ENCODE measurements at regions not wholly inside any gene's neighbourhood (a gene's known extent, or its start where the extent isn't known, plus 50 kb on each side); places are given as distances from the start of the nearest gene placed in this dataset.

GRCh38 chr20:8951164-8951563, 117.7 kb upstream of the PLCB4 start:
- POLR2A ChIA-PET, result no interaction called here
- no peak for ATAC-seq
- no peak for TF ChIP-seq AR (CRISPR knock-in tag; IDR thresholded peaks at IDR 0.05)
- no peaks in the 10 kb centered on the region for H3K9me3 Mint-ChIP-seq
- no peak for DNase-seq (ENCODE audit: low spot score)
- no peaks in the 10 kb centered on the region for H3K27me3 Mint-ChIP-seq (ENCODE audit: low read depth)
- CTCF ChIA-PET, result no interaction called here
- H3K4me1 Mint-ChIP-seq, result 0 out of 2 replicates have a peak, but pooled peaks cover 3% of the 10 kb centered on the region
- no peaks in the 10 kb centered on the region for H3K36me3 Mint-ChIP-seq
- H3K4me3 Mint-ChIP-seq, result no peak overlapping the region
- no peak overlapping the region for H3K27ac Mint-ChIP-seq

- DNase-seq (ENCODE audit: low spot score) (no peak), ATAC-seq (no peak)
- Mint-ChIP-seq H3K27ac (no peak overlapping the region), H3K4me1 (0 out of 2 replicates have a peak, but pooled peaks cover 3% of the 10 kb centered on the region), H3K36me3 (no peaks in the 10 kb centered on the region), H3K9me3 (no peaks in the 10 kb centered on the region), H3K27me3 (ENCODE audit: low read depth) (no peaks in the 10 kb centered on the region), H3K4me3 (no peak overlapping the region)
- POLR2A ChIA-PET, result no interaction called here
- TF ChIP-seq ETV6 (CRISPR knock-in tag; IDR thresholded peaks at IDR 0.05) (no peak), ZSCAN18 (CRISPR knock-in tag; IDR thresholded peaks at IDR 0.05) (no peak), CREB1 (CRISPR knock-in tag; IDR thresholded peaks at IDR 0.05) (no peak)
- CTCF ChIA-PET, result interaction anchor here (1.4 to 1.5 kb wide), 2 partner anchors 9 to 441 kb away, joined by 3 read pairs; no protein-coding TSS in a partner anchor
These were observed 116.2 kb upstream of the PLCB4 start for GRCh38 chr20:8952721-8953120.

- ATAC-seq (peak; percentile 88), DNase-seq (ENCODE audit: low spot score) (peak; percentile 14)
- no peak for TF ChIP-seq KAT7 (CRISPR knock-in tag; IDR thresholded peaks at IDR 0.05; ENCODE audit: borderline replicate concordance)
- TF ChIP-seq CREM (CRISPR knock-in tag; IDR thresholded peaks at IDR 0.05), result no peak
- no peak for TF ChIP-seq TEAD1 (CRISPR knock-in tag; IDR thresholded peaks at IDR 0.05)
- no peak for TF ChIP-seq HMGXB4 (CRISPR knock-in tag; IDR thresholded peaks at IDR 0.05)
- no peak for TF ChIP-seq SMAD3 (CRISPR knock-in tag; IDR thresholded peaks at IDR 0.05; ENCODE audit: borderline replicate concordance)
- no peak for TF ChIP-seq NFYB (CRISPR knock-in tag; conservative IDR thresholded peaks at IDR 0.05; ENCODE audit: low read depth)
- TF ChIP-seq AR (CRISPR knock-in tag; IDR thresholded peaks at IDR 0.05), result no peak
- no peak for TF ChIP-seq CTCF (IDR thresholded peaks at IDR 0.05)
- TF ChIP-seq ESRRA (CRISPR knock-in tag; IDR thresholded peaks at IDR 0.05; ENCODE audit: borderline replicate concordance), result no peak
- no peak for TF ChIP-seq CREB1 (CRISPR knock-in tag; IDR thresholded peaks at IDR 0.05)
- TF ChIP-seq ETV6 (CRISPR knock-in tag; IDR thresholded peaks at IDR 0.05), result no peak
- Mint-ChIP-seq H3K4me1 (0 out of 2 replicates have a peak, but pooled peaks cover 3% of the 10 kb centered on the region), H3K9me3 (no peaks in the 10 kb centered on the region), H3K27me3 (ENCODE audit: low read depth) (no peaks in the 10 kb centered on the region), H3K4me3 (no peak overlapping the region), H3K27ac (no peak overlapping the region), H3K36me3 (no peaks in the 10 kb centered on the region)
- ChIA-PET POLR2A (no interaction called here), CTCF (interaction anchor here (1.5 kb wide), 1 partner anchor 9 kb away, joined by 3 read pairs; no protein-coding TSS in a partner anchor)
These were observed 115.6 kb upstream of the PLCB4 start for GRCh38 chr20:8953300-8953699.

Measured in WTC11 (cell line).